Glutamatergic neuron (in vitro differentiated cells): ENCODE measurements at regions not wholly inside any gene's neighbourhood (a gene's known extent, or its start where the extent isn't known, plus 50 kb on each side); places are given as distances from the start of the nearest gene placed in this dataset.

Source experiments
- DNase-seq: peaks from one replicate; pipeline ENCODE4 v3.0.0; 2022
- H3K27ac Mint-ChIP-seq: one replicate; pipeline ENCODE4 v1.8.0; 2020; ENCODE audit warnings: mild to moderate bottlenecking, mixed read lengths, inconsistent platforms; ENCODE audit not compliant: unreplicated experiment
- H3K27me3 Mint-ChIP-seq: one replicate; pipeline ENCODE4 v1.8.0; 2020; ENCODE audit warnings: mild to moderate bottlenecking, moderate library complexity, mixed read lengths, inconsistent platforms; ENCODE audit not compliant: unreplicated experiment
- H3K36me3 Mint-ChIP-seq: one replicate; pipeline ENCODE4 v1.8.0; 2020; ENCODE audit warnings: mild to moderate bottlenecking, mixed read lengths, inconsistent platforms; ENCODE audit not compliant: unreplicated experiment
- H3K4me1 Mint-ChIP-seq: one replicate; pipeline ENCODE4 v1.8.0; 2020; ENCODE audit warnings: mild to moderate bottlenecking, low read depth, mixed read lengths, inconsistent platforms; ENCODE audit not compliant: unreplicated experiment
- H3K4me3 Mint-ChIP-seq: one replicate; pipeline ENCODE4 v1.8.0; 2020; ENCODE audit warnings: mild to moderate bottlenecking, mixed read lengths, inconsistent platforms; ENCODE audit not compliant: unreplicated experiment
- H3K9me3 Mint-ChIP-seq: one replicate; pipeline ENCODE4 v1.8.0; 2020; ENCODE audit warnings: mild to moderate bottlenecking, moderate library complexity, mixed read lengths, inconsistent platforms; ENCODE audit not compliant: unreplicated experiment
- TF ChIP-seq, protein P1 (sequence below): fragments of 200-600 bp; sonication (generic); IDR thresholded peaks from one replicate; pipeline ENCODE4 v1.5.0; 2021; ENCODE audit not compliant: partially characterized antibody, unreplicated experiment

DNA sequence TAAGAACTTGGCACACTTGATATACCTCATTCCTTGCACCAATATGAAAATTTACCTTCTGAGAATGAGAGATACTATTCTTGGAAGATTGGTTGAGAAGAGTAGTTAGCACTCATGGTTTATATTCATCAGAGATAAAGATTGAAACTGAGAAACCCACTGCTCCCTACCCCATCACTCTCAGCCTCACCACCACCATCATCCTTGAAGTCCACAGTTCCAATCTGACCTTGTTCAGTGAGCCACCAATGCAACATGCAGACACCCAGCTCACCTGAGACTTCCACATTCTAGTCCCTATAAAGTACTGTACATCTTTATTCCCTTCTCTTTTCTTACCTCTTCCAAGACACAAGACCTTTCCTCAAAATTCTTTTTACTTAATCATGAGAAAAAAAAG, 869.0 kb downstream of the TRIB2 start:
- Mint-ChIP-seq H3K27me3 (peaks cover 1% of the 10 kb centered on the region), H3K9me3 (no peaks in the 10 kb centered on the region), H3K4me1 (peaks cover 9% of the 10 kb centered on the region), H3K4me3 (no peak overlapping the region), H3K36me3 (no peaks in the 10 kb centered on the region), H3K27ac (no peak overlapping the region)
- no peak for DNase-seq
- TF ChIP-seq, protein P1, sequence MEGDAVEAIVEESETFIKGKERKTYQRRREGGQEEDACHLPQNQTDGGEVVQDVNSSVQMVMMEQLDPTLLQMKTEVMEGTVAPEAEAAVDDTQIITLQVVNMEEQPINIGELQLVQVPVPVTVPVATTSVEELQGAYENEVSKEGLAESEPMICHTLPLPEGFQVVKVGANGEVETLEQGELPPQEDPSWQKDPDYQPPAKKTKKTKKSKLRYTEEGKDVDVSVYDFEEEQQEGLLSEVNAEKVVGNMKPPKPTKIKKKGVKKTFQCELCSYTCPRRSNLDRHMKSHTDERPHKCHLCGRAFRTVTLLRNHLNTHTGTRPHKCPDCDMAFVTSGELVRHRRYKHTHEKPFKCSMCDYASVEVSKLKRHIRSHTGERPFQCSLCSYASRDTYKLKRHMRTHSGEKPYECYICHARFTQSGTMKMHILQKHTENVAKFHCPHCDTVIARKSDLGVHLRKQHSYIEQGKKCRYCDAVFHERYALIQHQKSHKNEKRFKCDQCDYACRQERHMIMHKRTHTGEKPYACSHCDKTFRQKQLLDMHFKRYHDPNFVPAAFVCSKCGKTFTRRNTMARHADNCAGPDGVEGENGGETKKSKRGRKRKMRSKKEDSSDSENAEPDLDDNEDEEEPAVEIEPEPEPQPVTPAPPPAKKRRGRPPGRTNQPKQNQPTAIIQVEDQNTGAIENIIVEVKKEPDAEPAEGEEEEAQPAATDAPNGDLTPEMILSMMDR, result no peak

DNA sequence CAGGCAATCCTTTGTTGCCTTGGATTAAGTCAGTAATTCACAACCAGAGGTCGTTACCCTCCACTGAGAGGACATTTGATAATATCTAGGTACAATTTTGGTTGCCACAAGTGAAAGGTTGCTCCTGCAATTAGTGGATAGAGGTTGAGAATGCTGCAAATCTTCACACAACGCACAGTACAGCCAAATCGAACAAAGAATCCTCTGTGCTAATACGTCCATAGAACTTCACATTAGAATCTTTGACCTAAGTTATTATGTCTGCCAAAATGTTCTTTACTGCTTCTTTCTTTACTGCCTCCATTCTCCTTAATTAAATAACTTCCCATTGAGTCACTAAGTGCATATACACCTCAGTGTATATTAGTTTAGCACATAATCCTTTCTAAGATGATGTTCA, 879.5 kb downstream of the TRIB2 start:
- H3K4me1 Mint-ChIP-seq, result peaks cover 3% of the 10 kb centered on the region
- no peak overlapping the region for H3K4me3 Mint-ChIP-seq
- H3K27ac Mint-ChIP-seq, result no peak overlapping the region
- no peak for DNase-seq
- peaks cover 8% of the 10 kb centered on the region for H3K36me3 Mint-ChIP-seq
- H3K27me3 Mint-ChIP-seq, result no peaks in the 10 kb centered on the region
- TF ChIP-seq, protein P1, result no peak
- no peaks in the 10 kb centered on the region for H3K9me3 Mint-ChIP-seq

DNA sequence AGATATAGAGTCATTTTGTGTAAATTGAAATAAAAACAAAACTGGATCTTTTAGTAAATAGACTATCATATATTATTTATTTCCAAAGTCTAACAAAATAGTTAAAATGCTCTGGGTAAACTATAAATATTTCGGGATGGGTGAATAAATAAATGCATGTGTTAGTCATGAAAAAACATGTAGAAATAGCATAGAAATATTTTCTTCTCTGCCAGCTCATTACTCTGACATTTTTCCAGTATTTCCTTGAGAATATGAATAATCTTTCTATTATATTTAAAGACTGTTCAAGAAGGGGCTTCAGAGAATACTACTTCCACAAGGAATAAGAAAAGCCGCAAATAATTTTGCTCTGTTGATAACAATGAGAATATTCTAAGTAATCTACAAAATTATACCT, 880.4 kb downstream of the TRIB2 start:
- H3K4me3 Mint-ChIP-seq, result no peak overlapping the region
- peaks cover 3% of the 10 kb centered on the region for H3K4me1 Mint-ChIP-seq
- no peak overlapping the region for H3K27ac Mint-ChIP-seq
- no peaks in the 10 kb centered on the region for H3K27me3 Mint-ChIP-seq
- H3K36me3 Mint-ChIP-seq, result peaks cover 8% of the 10 kb centered on the region
- TF ChIP-seq, protein P1, result no peak
- no peaks in the 10 kb centered on the region for H3K9me3 Mint-ChIP-seq
- DNase-seq, result no peak

DNA sequence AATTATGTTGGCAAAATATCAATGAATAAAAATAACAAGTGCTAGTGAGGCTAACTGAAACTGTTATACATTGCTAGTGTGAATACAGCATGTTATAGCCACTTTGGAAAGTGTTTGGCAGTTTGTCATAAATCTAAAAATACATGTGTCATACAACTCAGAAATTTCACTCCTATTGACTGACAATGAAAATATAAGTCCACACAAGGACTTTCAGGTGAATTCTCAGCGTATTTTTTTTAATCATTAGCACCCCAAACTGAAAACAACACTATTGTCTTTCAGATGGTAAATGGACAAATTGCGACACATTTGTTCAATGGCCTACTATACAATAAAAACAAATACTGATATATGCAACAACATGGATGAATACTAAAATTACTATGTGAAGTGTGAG, 884.8 kb downstream of the TRIB2 start:
- no peaks in the 10 kb centered on the region for H3K36me3 Mint-ChIP-seq
- DNase-seq, result no peak
- H3K4me1 Mint-ChIP-seq, result peaks cover 14% of the 10 kb centered on the region
- no peaks in the 10 kb centered on the region for H3K9me3 Mint-ChIP-seq
- peaks cover 3% of the 10 kb centered on the region for H3K27me3 Mint-ChIP-seq
- TF ChIP-seq, protein P1, result no peak
- H3K27ac Mint-ChIP-seq, result no peak overlapping the region
- H3K4me3 Mint-ChIP-seq, result no peak overlapping the region

- DNase-seq, result no peak
- Mint-ChIP-seq H3K9me3 (no peaks in the 10 kb centered on the region), H3K27me3 (peaks cover 3% of the 10 kb centered on the region), H3K4me3 (no peak overlapping the region), H3K4me1 (peaks cover 18% of the 10 kb centered on the region), H3K36me3 (no peaks in the 10 kb centered on the region), H3K27ac (peak overlapping the region; percentile 86)
- TF ChIP-seq, protein P1, result no peak
These were observed 888.4 kb downstream of the TRIB2 start for GRCh38 chr2:13604951-13605661.
